IMR-90 (cell line): ENCODE measurements at regions not wholly inside any gene's neighbourhood (a gene's known extent, or its start where the extent isn't known, plus 50 kb on each side); places are given as distances from the start of the nearest gene placed in this dataset.

Source experiments
- ATAC-seq: fragments of 200-7000 bp; cut with Tn5 transposase; 2 replicates; pipeline ENCODE4 v1.9.1; 2020; ENCODE audit warnings: low read depth, mild to moderate bottlenecking, moderate library complexity
- BruUV-seq: library from RNA; stranded (reverse); fragments of 400-500 nt; replicated peaks from 2 replicates; lab custom pipeline; 2021; lab: Mats Ljungman, UMichigan
- CTCF ChIA-PET: fragments of 300-600 bp; formaldehyde crosslinking; extraction: SDS; loops from one replicate; lab custom pipeline; 2021; ENCODE audit warnings: antibody characterized with exemption; lab: Yijun Ruan, JAX
- POLR2A ChIA-PET: fragments of 300-600 bp; sonication (Branson Sonifier 250); formaldehyde crosslinking; loops from one replicate; lab custom pipeline; 2022; ENCODE audit warnings: antibody characterized with exemption; ENCODE audit not compliant: unreplicated experiment; lab: Charles Lee
- DNase-seq: peaks from one replicate; pipeline ENCODE4 v3.0.0; 2013
- H2AFZ ChIP-seq: replicated peaks from 2 replicates; pipeline ENCODE3; 2013; ENCODE audit warnings: low read length, mild to moderate bottlenecking; ENCODE audit not compliant: poor library complexity
- H2AK5ac ChIP-seq: 2 replicates; pipeline ENCODE4 v1.6.1; 2013; ENCODE audit warnings: low read depth, low read length, inconsistent platforms
- H2AK9ac ChIP-seq: replicated peaks from 2 replicates; pipeline ENCODE3; 2013; ENCODE audit warnings: mild to moderate bottlenecking, low read depth, low read length, moderate library complexity; ENCODE audit not compliant: poor library complexity
- H2BK120ac ChIP-seq: 2 replicates; pipeline ENCODE4 v1.6.1; 2013; ENCODE audit warnings: low read depth, low read length, inconsistent platforms
- H2BK15ac ChIP-seq: 3 replicates; pipeline ENCODE4 v1.6.1; 2013; ENCODE audit warnings: low read depth, low read length, inconsistent platforms
- H2BK20ac ChIP-seq: 2 replicates; pipeline ENCODE4 v1.6.1; 2013; ENCODE audit warnings: low read depth, mild to moderate bottlenecking, inconsistent platforms, low read length, moderate library complexity
- H2BK5ac ChIP-seq: 2 replicates; pipeline ENCODE4 v1.6.1; 2013; ENCODE audit warnings: mild to moderate bottlenecking, low read depth, low read length, inconsistent platforms; ENCODE audit not compliant: poor library complexity, severe bottlenecking
- H3K14ac ChIP-seq: replicated peaks from 2 replicates; pipeline ENCODE4 v1.6.1; 2013; ENCODE audit warnings: low read depth, low read length, inconsistent platforms
- H3K18ac ChIP-seq: 2 replicates; pipeline ENCODE4 v1.6.1; 2013; ENCODE audit warnings: low read depth, low read length, control low read depth
- H3K23ac ChIP-seq: 2 replicates; pipeline ENCODE4 v1.6.1; 2013; ENCODE audit warnings: low read depth, low read length, inconsistent platforms
- H3K27ac ChIP-seq: 2 replicates; pipeline ENCODE4 v1.5.1; 2013; ENCODE audit warnings: mild to moderate bottlenecking, control low read depth, low read length; ENCODE audit not compliant: insufficient read depth
- H3K27me3 ChIP-seq: 2 replicates; pipeline ENCODE4 v1.6.1; 2013; ENCODE audit warnings: low read length; ENCODE audit not compliant: control insufficient read depth, insufficient read depth
- H3K36me3 ChIP-seq: 2 replicates; pipeline ENCODE4 v1.6.1; 2013; ENCODE audit warnings: low read length, mixed read lengths; ENCODE audit not compliant: control insufficient read depth, insufficient read depth
- H3K4ac ChIP-seq: 2 replicates; pipeline ENCODE4 v1.6.1; 2013; ENCODE audit warnings: low read depth, low read length, inconsistent platforms
- H3K4me1 ChIP-seq: 2 replicates; pipeline ENCODE4 v1.6.1; 2013; ENCODE audit warnings: low read length, mixed read lengths; ENCODE audit not compliant: control insufficient read depth, insufficient read depth
- H3K4me2 ChIP-seq: 2 replicates; pipeline ENCODE4 v1.6.1; 2013; ENCODE audit warnings: low read depth, mild to moderate bottlenecking, control low read depth, low read length, moderate library complexity
- H3K4me3 ChIP-seq: 2 replicates; pipeline ENCODE4 v1.5.1; 2013; ENCODE audit warnings: low read depth, mild to moderate bottlenecking, control low read depth, low read length, moderate library complexity; ENCODE audit not compliant: insufficient read depth
- H3K56ac ChIP-seq: 2 replicates; pipeline ENCODE4 v1.6.1; 2013; ENCODE audit warnings: low read length, inconsistent platforms; ENCODE audit not compliant: insufficient read depth; ENCODE audit errors: extremely low read depth
- H3K79me1 ChIP-seq, 2 experiments: 2 replicates each; pipeline ENCODE4 v1.6.1; 2013; ENCODE audit warnings: low read length in 2 of 2, inconsistent platforms in 1 of 2, low read depth in 1 of 2
- H3K9ac ChIP-seq: 2 replicates; pipeline ENCODE4 v1.6.1; 2013; ENCODE audit warnings: low read depth, low read length, control low read depth
- H3K9me1 ChIP-seq: 2 replicates; pipeline ENCODE4 v1.6.1; 2013; ENCODE audit warnings: low read length, inconsistent platforms; ENCODE audit not compliant: insufficient read depth
- H3K9me3 ChIP-seq: 2 replicates; pipeline ENCODE4 v1.6.1; 2013; ENCODE audit warnings: low read length; ENCODE audit not compliant: control insufficient read depth, insufficient read depth
- H4K20me1 ChIP-seq: 2 replicates; pipeline ENCODE4 v1.6.1; 2013; ENCODE audit warnings: low read length, inconsistent platforms; ENCODE audit not compliant: insufficient read depth
- H4K5ac ChIP-seq: 2 replicates; pipeline ENCODE4 v1.6.1; 2013; ENCODE audit warnings: mild to moderate bottlenecking, low read depth, low read length, control low read depth
- H4K8ac ChIP-seq, 2 experiments: 2 replicates each; pipeline ENCODE4 v1.6.1; 2013; ENCODE audit warnings: low read depth in 2 of 2, low read length in 2 of 2, control low read depth in 1 of 2, inconsistent platforms in 1 of 2
- H4K91ac ChIP-seq: 2 replicates; pipeline ENCODE4 v1.6.1; 2013; ENCODE audit warnings: low read depth, low read length, inconsistent platforms; ENCODE audit not compliant: insufficient read depth
- BHLHE40 ChIP-seq: fragments of 150-350 bp; IDR thresholded peaks from 2 replicates; pipeline ENCODE4 v1.6.1; 2016; ENCODE audit warnings: mild to moderate bottlenecking, low read depth, low read length
- CEBPB ChIP-seq: IDR thresholded peaks from 2 replicates; pipeline ENCODE4 v1.6.1; 2012; ENCODE audit warnings: low read depth, low read length, improper control_type of control experiment
- CHD1 ChIP-seq: IDR thresholded peaks from 2 replicates; pipeline ENCODE4 v1.6.1; 2012; ENCODE audit warnings: low read depth, low read length, improper control_type of control experiment
- ELK1 ChIP-seq: fragments of 150-350 bp; IDR thresholded peaks from 2 replicates; pipeline ENCODE4 v1.6.1; 2016; ENCODE audit warnings: low read depth, mild to moderate bottlenecking, low read length, moderate library complexity, borderline replicate concordance
- FOS ChIP-seq: fragments of 150-350 bp; IDR thresholded peaks from 2 replicates; pipeline ENCODE4 v1.6.1; 2016; ENCODE audit warnings: low read depth, low read length
- MAFK ChIP-seq: IDR thresholded peaks from 2 replicates; pipeline ENCODE4 v1.6.1; 2012; ENCODE audit warnings: low read depth, low read length, improper control_type of control experiment
- MAZ ChIP-seq: IDR thresholded peaks from 2 replicates; pipeline ENCODE4 v1.6.1; 2012; ENCODE audit warnings: low read depth, mild to moderate bottlenecking, low read length, improper control_type of control experiment, moderate library complexity, borderline replicate concordance
- MXI1 ChIP-seq: IDR thresholded peaks from 2 replicates; pipeline ENCODE4 v1.6.1; 2012; ENCODE audit warnings: low read depth, mild to moderate bottlenecking, low read length, moderate library complexity, borderline replicate concordance
- NFE2L2 ChIP-seq: fragments of 150-350 bp; IDR thresholded peaks from 2 replicates; pipeline ENCODE4 v1.6.1; 2016; ENCODE audit warnings: low read depth, mild to moderate bottlenecking, low read length
- POLR2A ChIP-seq: IDR thresholded peaks from 2 replicates; pipeline ENCODE4 v1.6.1; 2012; ENCODE audit warnings: mild to moderate bottlenecking, low read depth, low read length
- RAD21 ChIP-seq: IDR thresholded peaks from 2 replicates; pipeline ENCODE4 v1.6.1; 2012; ENCODE audit warnings: low read length, improper control_type of control experiment
- RCOR1 ChIP-seq: IDR thresholded peaks from 2 replicates; pipeline ENCODE4 v1.6.1; 2012; ENCODE audit warnings: mild to moderate bottlenecking, low read length, improper control_type of control experiment; ENCODE audit not compliant: insufficient replicate concordance
- RFX5 ChIP-seq: IDR thresholded peaks from 2 replicates; pipeline ENCODE4 v1.8.0; 2012; ENCODE audit warnings: low read depth, mild to moderate bottlenecking, low read length, moderate library complexity
- SMC3 ChIP-seq: fragments of 150-350 bp; IDR thresholded peaks from 2 replicates; pipeline ENCODE4 v1.6.1; 2016; ENCODE audit warnings: low read depth, mild to moderate bottlenecking, antibody characterized with exemption, low read length, moderate library complexity
- WGBS, 2 experiments: methylation state at CpG; one replicate each; pipeline versions ENCODE4 v1.1.5 to v1.1.7; 2013; ENCODE audit warnings: missing lambda C conversion rate in 2 of 2; ENCODE audit not compliant: insufficient read length in 1 of 2; ENCODE audit errors: extremely low coverage in 2 of 2; 5-methylcytosine and 5-hydroxymethylcytosine counted together
- dilution Hi-C: fragments of 300-500 bp; cut with HindIII; formaldehyde crosslinking; loops from one replicate; pipeline ENCODE4 v1.14.3; 2018; ENCODE audit warnings: low sequenced_read_pairs; ENCODE audit not compliant: unreplicated experiment
- in situ Hi-C: fragments of 300-500 bp; cut with MboI; formaldehyde crosslinking; loops from 3 replicates; pipeline ENCODE4 v1.14.3; 2019; ENCODE audit warnings: low sequenced_read_pairs, inconsistent platforms, mixed read lengths
- intact Hi-C: fragments of 100-400 bp; cut with micrococcal nuclease; formaldehyde crosslinking; loops from 2 replicates; pipeline ENCODE4 v1.10.0; 2022
- TF ChIP-seq, protein P1 (sequence below): fragments of 150-350 bp; IDR thresholded peaks from 2 replicates; pipeline ENCODE4 v1.6.1; 2017; ENCODE audit warnings: mild to moderate bottlenecking, antibody characterized with exemption, low read length, low read depth
- TF ChIP-seq, protein P2 (sequence below): conservative IDR thresholded peaks from 2 replicates; pipeline ENCODE4 v1.5.1; 2012; ENCODE audit warnings: mild to moderate bottlenecking, low read depth, low read length, improper control_type of control experiment

DNA sequence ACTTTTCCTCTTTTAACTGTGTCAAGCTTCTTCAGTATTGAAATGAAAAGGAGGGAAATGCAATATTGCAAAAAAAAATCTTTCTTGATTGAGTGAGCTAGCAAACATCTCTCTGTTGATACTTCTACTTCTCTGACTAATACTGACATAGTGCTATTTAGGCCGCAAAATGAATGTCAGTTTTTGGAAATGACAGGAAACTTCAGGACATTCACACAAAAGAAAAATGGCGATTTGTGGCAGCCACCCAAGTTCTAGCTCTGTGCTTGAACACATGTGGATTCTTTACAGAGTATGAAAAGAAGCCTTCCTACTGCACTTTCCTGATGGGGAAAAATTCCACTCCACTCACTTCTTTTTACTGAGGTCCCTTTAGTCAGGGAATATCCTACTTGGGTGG, 486.8 kb upstream of the ALCAM start:
- TF ChIP-seq MXI1 (no peak), NFE2L2 (no peak), SMC3 (no peak), CEBPB (no peak), MAZ (no peak), CHD1 (no peak), ELK1 (no peak), BHLHE40 (no peak), RCOR1 (no peak), RFX5 (no peak), FOS (no peak), POLR2A (no peak), RAD21 (no peak), MAFK (no peak)
- TF ChIP-seq, protein P1, sequence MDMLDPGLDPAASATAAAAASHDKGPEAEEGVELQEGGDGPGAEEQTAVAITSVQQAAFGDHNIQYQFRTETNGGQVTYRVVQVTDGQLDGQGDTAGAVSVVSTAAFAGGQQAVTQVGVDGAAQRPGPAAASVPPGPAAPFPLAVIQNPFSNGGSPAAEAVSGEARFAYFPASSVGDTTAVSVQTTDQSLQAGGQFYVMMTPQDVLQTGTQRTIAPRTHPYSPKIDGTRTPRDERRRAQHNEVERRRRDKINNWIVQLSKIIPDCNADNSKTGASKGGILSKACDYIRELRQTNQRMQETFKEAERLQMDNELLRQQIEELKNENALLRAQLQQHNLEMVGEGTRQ: no peak
- TF ChIP-seq, protein P2, sequence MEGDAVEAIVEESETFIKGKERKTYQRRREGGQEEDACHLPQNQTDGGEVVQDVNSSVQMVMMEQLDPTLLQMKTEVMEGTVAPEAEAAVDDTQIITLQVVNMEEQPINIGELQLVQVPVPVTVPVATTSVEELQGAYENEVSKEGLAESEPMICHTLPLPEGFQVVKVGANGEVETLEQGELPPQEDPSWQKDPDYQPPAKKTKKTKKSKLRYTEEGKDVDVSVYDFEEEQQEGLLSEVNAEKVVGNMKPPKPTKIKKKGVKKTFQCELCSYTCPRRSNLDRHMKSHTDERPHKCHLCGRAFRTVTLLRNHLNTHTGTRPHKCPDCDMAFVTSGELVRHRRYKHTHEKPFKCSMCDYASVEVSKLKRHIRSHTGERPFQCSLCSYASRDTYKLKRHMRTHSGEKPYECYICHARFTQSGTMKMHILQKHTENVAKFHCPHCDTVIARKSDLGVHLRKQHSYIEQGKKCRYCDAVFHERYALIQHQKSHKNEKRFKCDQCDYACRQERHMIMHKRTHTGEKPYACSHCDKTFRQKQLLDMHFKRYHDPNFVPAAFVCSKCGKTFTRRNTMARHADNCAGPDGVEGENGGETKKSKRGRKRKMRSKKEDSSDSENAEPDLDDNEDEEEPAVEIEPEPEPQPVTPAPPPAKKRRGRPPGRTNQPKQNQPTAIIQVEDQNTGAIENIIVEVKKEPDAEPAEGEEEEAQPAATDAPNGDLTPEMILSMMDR: no peak
- no peaks in the 10 kb centered on the region for H3K27me3 ChIP-seq
- peak overlapping the region; percentile 99; the same call in 1 of the 2 replicates for H3K18ac ChIP-seq
- H3K4me1 ChIP-seq: peaks cover 5% of the 10 kb centered on the region; the same call in 1 of the 2 replicates
- POLR2A ChIA-PET: no interaction called here
- no peaks in the 10 kb centered on the region for H3K36me3 ChIP-seq
- no peaks in the 10 kb centered on the region for H4K20me1 ChIP-seq
- peak overlapping the region; percentile 87; the same call in 1 of the 2 replicates for H3K4ac ChIP-seq
- peak overlapping the region; percentile 81 for H4K91ac ChIP-seq
- H2AFZ ChIP-seq: peak overlapping the region; percentile 39
- H2BK20ac ChIP-seq: peak overlapping the region; percentile 91
- peak overlapping the region; percentile 85; the same call in 2 of the 3 replicates for H2BK15ac ChIP-seq
- H3K9ac ChIP-seq: peak overlapping the region; percentile 19; the same call in 1 of the 2 replicates
- WGBS, 2 experiments: 0% methylated on average over 1 of the region's 2 CpGs; no CpG with 5 or more reads in 1 of the 2 experiments
- BruUV-seq: no TSS peak
- H3K23ac ChIP-seq: peak overlapping the region; percentile 93
- dilution Hi-C loops (no loop called here), in situ Hi-C loops (no loop called here), intact Hi-C loops (no loop called here)
- peak overlapping the region; percentile 90 for H3K14ac ChIP-seq
- H2BK5ac ChIP-seq: peak overlapping the region; percentile 95
- H3K56ac ChIP-seq: peak overlapping the region; percentile 68
- H3K27ac ChIP-seq: no peak overlapping the region
- H2AK9ac ChIP-seq: no peak overlapping the region
- 0 out of 2 replicates have a peak overlapping the region, but pooled peaks have one; percentile 59 for H2AK5ac ChIP-seq
- CTCF ChIA-PET: interaction anchor here (0.6 kb wide), 1 partner anchor 520 kb away, joined by 3 read pairs; no protein-coding TSS in a partner anchor
- peak; percentile 51 for ATAC-seq
- H3K9me1 ChIP-seq: peaks cover 4% of the 10 kb centered on the region; the same call in 1 of the 2 replicates
- peak overlapping the region; percentile 87 for H2BK120ac ChIP-seq
- H4K8ac ChIP-seq: peak overlapping the region; percentile 34 to 77
- peak overlapping the region; percentile 83; the same call in 1 of the 2 replicates for H3K4me2 ChIP-seq
- H4K5ac ChIP-seq: peak overlapping the region; percentile 97; the same call in 1 of the 2 replicates
- peaks cover 0 to 4% of the 10 kb centered on the region in 2 experiments; a peak in 2 of 4 replicates for H3K79me1 ChIP-seq
- no peak overlapping the region for H3K4me3 ChIP-seq
- DNase-seq: peak; percentile 79
- H3K9me3 ChIP-seq: no peaks in the 10 kb centered on the region
